HepG2 (cell line): ENCODE measurements at regions not wholly inside any gene's neighbourhood (a gene's known extent, or its start where the extent isn't known, plus 50 kb on each side); places are given as distances from the start of the nearest gene placed in this dataset.

Experiments used
- CREBL2 ChIP-seq: sonication (generic); formaldehyde crosslinking; IDR thresholded peaks from 2 replicates; pipeline ENCODE4 v1.8.1; 2023; ENCODE audit warnings: missing genetic modification reagents, mild to moderate bottlenecking, borderline replicate concordance
- CTCF ChIP-seq: sonication (generic); formaldehyde crosslinking; IDR thresholded peaks from 2 replicates; pipeline ENCODE4 v1.5.0; 2020; ENCODE audit warnings: mild to moderate bottlenecking, missing genetic modification reagents, moderate library complexity
- FOXO4 ChIP-seq: sonication (generic); formaldehyde crosslinking; conservative IDR thresholded peaks from 2 replicates; pipeline ENCODE4 v1.8.1; 2023; ENCODE audit warnings: missing genetic modification reagents
- MAF1 ChIP-seq: sonication (generic); formaldehyde crosslinking; IDR thresholded peaks from 2 replicates; pipeline ENCODE4 v1.5.0; 2020; ENCODE audit warnings: missing genetic modification reagents, borderline replicate concordance
- MYNN ChIP-seq: sonication (generic); formaldehyde crosslinking; IDR thresholded peaks from 2 replicates; pipeline ENCODE4 v1.4.0; 2020; ENCODE audit warnings: mild to moderate bottlenecking, low read depth, missing genetic modification reagents
- ZNF24 ChIP-seq: fragments of 450-650 bp; IDR thresholded peaks from 2 replicates; pipeline ENCODE4 v1.6.1; 2017; ENCODE audit warnings: antibody characterized with exemption, mild to moderate bottlenecking
- ZNF274 ChIP-seq: sonication (generic); formaldehyde crosslinking; IDR thresholded peaks from 2 replicates; pipeline ENCODE4 v1.5.1; 2020; ENCODE audit warnings: mild to moderate bottlenecking, missing genetic modification reagents
- ZNF484 ChIP-seq: sonication (generic); formaldehyde crosslinking; IDR thresholded peaks from 2 replicates; pipeline ENCODE4 v1.5.1; 2020; ENCODE audit warnings: mild to moderate bottlenecking, low read depth, missing genetic modification reagents, borderline replicate concordance
- ZNF746 ChIP-seq: sonication (generic); formaldehyde crosslinking; IDR thresholded peaks from 2 replicates; pipeline ENCODE4 v1.8.0; 2022; ENCODE audit warnings: mild to moderate bottlenecking, missing genetic modification reagents

- no peak for TF ChIP-seq ZNF746 (CRISPR knock-in tag)
- TF ChIP-seq CTCF (CRISPR knock-in tag), result no peak
- TF ChIP-seq MYNN (CRISPR knock-in tag), result no peak
- no peak for TF ChIP-seq CREBL2 (CRISPR knock-in tag)
- no peak for TF ChIP-seq ZNF274 (CRISPR knock-in tag)
- TF ChIP-seq ZNF484 (CRISPR knock-in tag), result no peak
- TF ChIP-seq ZNF24, result no peak
- no peak for TF ChIP-seq MAF1 (CRISPR knock-in tag)
- TF ChIP-seq FOXO4 (CRISPR knock-in tag), result no peak
Observed at GRCh38 chr4:138841343-138841742, 174.2 kb upstream of the NOCT start.
